DOHH2 (cell line): ENCODE measurements at regions not wholly inside any gene's neighbourhood (a gene's known extent, or its start where the extent isn't known, plus 50 kb on each side); places are given as distances from the start of the nearest gene placed in this dataset.

Experiments
- H3F3A ChIP-seq: fragments of 200-600 bp; sonication (generic), shearing (Covaris generic); 2 replicates; pipeline ENCODE4 v1.6.0; 2016; ENCODE audit warnings: antibody characterized with exemption, mild to moderate bottlenecking; ENCODE audit not compliant: control insufficient read depth, insufficient read depth
- H3K27ac ChIP-seq: fragments of 200-600 bp; sonication (generic); 2 replicates; pipeline ENCODE4 v1.5.1; 2014; ENCODE audit warnings: low read depth, mild to moderate bottlenecking, low read length, moderate library complexity
- H3K27me3 ChIP-seq: fragments of 200-600 bp; sonication (generic); 2 replicates; pipeline ENCODE4 v1.6.1; 2014; ENCODE audit warnings: mild to moderate bottlenecking, low read length, mixed read lengths; ENCODE audit not compliant: control insufficient read depth
- H3K36me3 ChIP-seq: fragments of 200-600 bp; sonication (generic); 2 replicates; pipeline ENCODE4 v1.6.1; 2014; ENCODE audit warnings: mild to moderate bottlenecking, low read length, moderate library complexity, mixed read lengths; ENCODE audit not compliant: control insufficient read depth
- H3K4me1 ChIP-seq: fragments of 200-600 bp; sonication (generic); 2 replicates; pipeline ENCODE4 v1.6.1; 2014; ENCODE audit warnings: mild to moderate bottlenecking, low read length, mixed read lengths; ENCODE audit not compliant: control insufficient read depth
- H3K4me2 ChIP-seq: fragments of 200-600 bp; sonication (generic); 2 replicates; pipeline ENCODE4 v1.6.0; 2014; ENCODE audit warnings: mild to moderate bottlenecking, low read length, moderate library complexity
- H3K4me3 ChIP-seq: fragments of 200-600 bp; sonication (generic); 2 replicates; pipeline ENCODE4 v1.5.1; 2014; ENCODE audit warnings: mild to moderate bottlenecking, low read length, mixed read lengths
- H3K79me2 ChIP-seq: fragments of 200-600 bp; sonication (generic); 2 replicates; pipeline ENCODE4 v1.6.1; 2014; ENCODE audit warnings: mild to moderate bottlenecking, low read length, mixed read lengths; ENCODE audit not compliant: control insufficient read depth
- H3K9me2 ChIP-seq: fragments of 200-600 bp; sonication (generic); replicated peaks from 2 replicates; pipeline ENCODE4 v1.6.1; 2014; ENCODE audit warnings: mild to moderate bottlenecking, low read length, mixed read lengths; ENCODE audit not compliant: control insufficient read depth
- H3K9me3 ChIP-seq: fragments of 200-600 bp; sonication (generic); 2 replicates; pipeline ENCODE4 v1.6.1; 2014; ENCODE audit warnings: antibody characterized with exemption, low read length, mixed read lengths; ENCODE audit not compliant: control insufficient read depth, insufficient read depth
- H4K20me1 ChIP-seq: fragments of 200-600 bp; sonication (generic); 2 replicates; pipeline ENCODE4 v1.6.0; 2014; ENCODE audit warnings: low read depth, mild to moderate bottlenecking, antibody characterized with exemption, low read length, moderate library complexity; ENCODE audit not compliant: control insufficient read depth, insufficient read depth
- CTCF ChIP-seq: fragments of 200-600 bp; sonication (generic); IDR thresholded peaks from one replicate; pipeline ENCODE4 v1.5.1; 2014; ENCODE audit warnings: antibody characterized with exemption, mild to moderate bottlenecking, low read depth, low read length; ENCODE audit not compliant: poor library complexity, severe bottlenecking
- EZH2phosphoT487 ChIP-seq: fragments of 200-600 bp; sonication (generic); IDR thresholded peaks from 2 replicates; pipeline ENCODE4 v1.6.1; 2017; ENCODE audit warnings: borderline replicate concordance, mild to moderate bottlenecking, antibody characterized with exemption, low read length, moderate library complexity, mixed read lengths

GRCh38 chr5:114658194-114658593 lies 296.3 kb downstream of the KCNN2 start:
- H3K79me2 ChIP-seq: no peaks in the 10 kb centered on the region
- TF ChIP-seq EZH2phosphoT487: no peak
- no peak for TF ChIP-seq CTCF

GRCh38 chr5:114657342-114658130 lies 295.7 kb downstream of the KCNN2 start:
- H3K79me2 ChIP-seq: no peaks in the 10 kb centered on the region
- no peaks in the 10 kb centered on the region for H3K4me1 ChIP-seq
- H3K4me3 ChIP-seq: no peak overlapping the region
- no peak overlapping the region for H3K4me2 ChIP-seq
- TF ChIP-seq CTCF (no peak), EZH2phosphoT487 (no peak)
- H4K20me1 ChIP-seq: no peaks in the 10 kb centered on the region
- no peaks in the 10 kb centered on the region for H3K9me2 ChIP-seq
- no peaks in the 10 kb centered on the region for H3F3A ChIP-seq
- H3K27ac ChIP-seq: no peak overlapping the region
- no peaks in the 10 kb centered on the region for H3K36me3 ChIP-seq
- no peaks in the 10 kb centered on the region for H3K9me3 ChIP-seq
- no peaks in the 10 kb centered on the region for H3K27me3 ChIP-seq

More at GRCh38 chr5:114658194-114658593, 296.3 kb downstream of the KCNN2 start:
- no peaks in the 10 kb centered on the region for H4K20me1 ChIP-seq
- H3K36me3 ChIP-seq: no peaks in the 10 kb centered on the region
- H3K9me2 ChIP-seq: no peaks in the 10 kb centered on the region
- H3K9me3 ChIP-seq: no peaks in the 10 kb centered on the region
- H3K4me1 ChIP-seq: no peaks in the 10 kb centered on the region
- no peaks in the 10 kb centered on the region for H3K27me3 ChIP-seq
- no peaks in the 10 kb centered on the region for H3F3A ChIP-seq
- H3K4me2 ChIP-seq: no peak overlapping the region
- H3K4me3 ChIP-seq: no peak overlapping the region
- no peak overlapping the region for H3K27ac ChIP-seq

GRCh38 chr5:114649878-114650277 lies 288.0 kb downstream of the KCNN2 start:
- no peak overlapping the region for H3K4me3 ChIP-seq
- no peaks in the 10 kb centered on the region for H3K4me1 ChIP-seq
- no peak overlapping the region for H3K27ac ChIP-seq
- H3F3A ChIP-seq: no peaks in the 10 kb centered on the region
- H3K27me3 ChIP-seq: no peaks in the 10 kb centered on the region
- H4K20me1 ChIP-seq: no peaks in the 10 kb centered on the region
- no peaks in the 10 kb centered on the region for H3K9me2 ChIP-seq
- TF ChIP-seq CTCF (no peak), EZH2phosphoT487 (no peak)
- no peaks in the 10 kb centered on the region for H3K9me3 ChIP-seq
- no peaks in the 10 kb centered on the region for H3K36me3 ChIP-seq
- no peaks in the 10 kb centered on the region for H3K79me2 ChIP-seq
- no peak overlapping the region for H3K4me2 ChIP-seq
